Neural cell (in vitro differentiated cells): ENCODE measurements at regions not wholly inside any gene's neighbourhood (a gene's known extent, or its start where the extent isn't known, plus 50 kb on each side); places are given as distances from the start of the nearest gene placed in this dataset.

ENCODE experiments used
- H2AFZ ChIP-seq: fragments of 200-600, 300-800 bp; sonication (generic), shearing (Covaris generic); 2 replicates; pipeline ENCODE4 v1.6.0; 2014; ENCODE audit warnings: low read depth, mild to moderate bottlenecking, antibody characterized with exemption, low read length, moderate library complexity
- H3F3A ChIP-seq: fragments of 200-600 bp; shearing (Covaris generic); 2 replicates; pipeline ENCODE4 v1.6.1; 2016; ENCODE audit warnings: mild to moderate bottlenecking, moderate library complexity, mixed read lengths, antibody characterized with exemption, low read length; ENCODE audit not compliant: insufficient read depth, poor library complexity, severe bottlenecking
- H3K27ac ChIP-seq: fragments of 200-600, 300-800 bp; sonication (generic), shearing (Covaris generic); 2 replicates; pipeline ENCODE4 v1.5.1; 2014; ENCODE audit warnings: mild to moderate bottlenecking, low read length, moderate library complexity
- H3K27me3 ChIP-seq: fragments of 300-800, 200-600 bp; sonication (generic), shearing (Covaris generic); 2 replicates; pipeline ENCODE4 v1.6.0; 2014; ENCODE audit warnings: mild to moderate bottlenecking, low read depth, low read length, moderate library complexity; ENCODE audit not compliant: insufficient read depth
- H3K36me3 ChIP-seq: fragments of 300-800, 200-600 bp; sonication (generic), shearing (Covaris generic); 2 replicates; pipeline ENCODE4 v1.5.1; 2014; ENCODE audit warnings: mild to moderate bottlenecking, antibody characterized with exemption, low read length, moderate library complexity; ENCODE audit not compliant: insufficient read depth
- H3K4me2 ChIP-seq: fragments of 300-800, 200-600 bp; sonication (generic), shearing (Covaris generic); 2 replicates; pipeline ENCODE4 v1.6.0; 2014; ENCODE audit warnings: mild to moderate bottlenecking, low read length
- H3K4me3 ChIP-seq: fragments of 300-800, 200-600 bp; sonication (generic), shearing (Covaris generic); 2 replicates; pipeline ENCODE4 v1.5.1; 2014; ENCODE audit warnings: mild to moderate bottlenecking, low read length, moderate library complexity
- H3K79me2 ChIP-seq: fragments of 200-600 bp; shearing (Covaris generic); replicated peaks from 2 replicates; pipeline ENCODE4 v1.6.0; 2014; ENCODE audit warnings: mild to moderate bottlenecking, low read length, moderate library complexity; ENCODE audit not compliant: insufficient read depth
- H3K9ac ChIP-seq: fragments of 300-800, 200-600 bp; sonication (generic), shearing (Covaris generic); 2 replicates; pipeline ENCODE4 v1.6.1; 2016; ENCODE audit warnings: mild to moderate bottlenecking, low read length, mixed read lengths
- H3K9me2 ChIP-seq: fragments of 200-600 bp; shearing (Covaris generic); 2 replicates; pipeline ENCODE4 v1.6.1; 2016; ENCODE audit warnings: mild to moderate bottlenecking, low read length, mixed read lengths; ENCODE audit not compliant: insufficient read depth
- H3K9me3 ChIP-seq: fragments of 200-600, 300-800 bp; sonication (generic), shearing (Covaris generic); 2 replicates; pipeline ENCODE4 v1.6.1; 2016; ENCODE audit warnings: mild to moderate bottlenecking, mixed run types, low read length, moderate library complexity, mixed read lengths
- H4K20me1 ChIP-seq: fragments of 200-600 bp; shearing (Covaris generic); 2 replicates; pipeline ENCODE4 v1.6.1; 2016; ENCODE audit warnings: mild to moderate bottlenecking, mixed run types; ENCODE audit not compliant: insufficient read depth
- CTCF ChIP-seq: fragments of 450-650 bp; IDR thresholded peaks from 2 replicates; pipeline ENCODE4 v1.5.1; 2014; ENCODE audit warnings: antibody characterized with exemption, mild to moderate bottlenecking, moderate library complexity; ENCODE audit not compliant: poor library complexity, severe bottlenecking
- EP300 ChIP-seq: fragments of 450-650 bp; conservative IDR thresholded peaks from 2 replicates; pipeline ENCODE4 v1.6.1; 2014; ENCODE audit warnings: antibody characterized with exemption, mild to moderate bottlenecking, moderate library complexity; ENCODE audit not compliant: poor library complexity, severe bottlenecking
- EZH2 ChIP-seq: fragments of 200-600, 300-800 bp; shearing (Covaris generic), sonication (generic); IDR thresholded peaks from 2 replicates; pipeline ENCODE4 v1.6.1; 2014; ENCODE audit warnings: antibody characterized with exemption, low read length, borderline replicate concordance, mild to moderate bottlenecking; ENCODE audit not compliant: insufficient read depth, poor library complexity, severe bottlenecking
- MXI1 ChIP-seq: fragments of 450-650 bp; conservative IDR thresholded peaks from 2 replicates; pipeline ENCODE4 v1.6.1; 2014; ENCODE audit warnings: antibody characterized with exemption, mild to moderate bottlenecking; ENCODE audit not compliant: poor library complexity, severe bottlenecking
- POLR2AphosphoS5 ChIP-seq: IDR thresholded peaks from 2 replicates; pipeline ENCODE4 v1.6.1; 2012
- RAD21 ChIP-seq: fragments of 450-650 bp; conservative IDR thresholded peaks from 2 replicates; pipeline ENCODE4 v1.6.1; 2014; ENCODE audit warnings: antibody characterized with exemption, mild to moderate bottlenecking, moderate library complexity
- REST ChIP-seq: IDR thresholded peaks from 2 replicates; pipeline ENCODE4 v1.6.1; 2012; ENCODE audit warnings: borderline replicate concordance
- SMC3 ChIP-seq: fragments of 450-650 bp; conservative IDR thresholded peaks from 2 replicates; pipeline ENCODE4 v1.6.1; 2014; ENCODE audit warnings: antibody characterized with exemption, mild to moderate bottlenecking, moderate library complexity; ENCODE audit not compliant: poor library complexity
- TAF1 ChIP-seq: IDR thresholded peaks from 2 replicates; pipeline ENCODE4 v1.6.1; 2012; ENCODE audit warnings: low read depth

- Histone ChIP-seq H3K4me2 (no peak overlapping the region), H3K9ac (no peak overlapping the region), H2AFZ (no peak overlapping the region), H3K4me3 (no peak overlapping the region), H3K9me3 (no peaks in the 10 kb centered on the region), H3K36me3 (no peaks in the 10 kb centered on the region), H3K27me3 (no peaks in the 10 kb centered on the region), H4K20me1 (no peaks in the 10 kb centered on the region), H3K27ac (no peak overlapping the region), H3F3A (no peaks in the 10 kb centered on the region), H3K79me2 (no peaks in the 10 kb centered on the region), H3K9me2 (no peaks in the 10 kb centered on the region)
- TF ChIP-seq POLR2AphosphoS5 (no peak), EP300 (no peak), SMC3 (no peak), CTCF (no peak), EZH2 (no peak), TAF1 (no peak), MXI1 (no peak), REST (no peak), RAD21 (no peak)
Measured at GRCh38 chr22:48670731-48671130, 1156.9 kb downstream of the BRD1 start.

- Histone ChIP-seq H3K36me3 (no peaks in the 10 kb centered on the region), H3K9me3 (no peaks in the 10 kb centered on the region), H3K4me2 (no peak overlapping the region), H2AFZ (no peak overlapping the region), H3K27me3 (no peaks in the 10 kb centered on the region), H3K27ac (no peak overlapping the region), H4K20me1 (no peaks in the 10 kb centered on the region), H3K9me2 (no peaks in the 10 kb centered on the region), H3F3A (no peaks in the 10 kb centered on the region), H3K79me2 (no peaks in the 10 kb centered on the region), H3K9ac (no peak overlapping the region), H3K4me3 (no peak overlapping the region)
- TF ChIP-seq POLR2AphosphoS5 (peak; percentile 22), SMC3 (no peak)
Measured at GRCh38 chr22:48669986-48670716, 1157.5 kb downstream of the BRD1 start.
